H9 (cell line): ENCODE measurements at regions not wholly inside any gene's neighbourhood (a gene's known extent, or its start where the extent isn't known, plus 50 kb on each side); places are given as distances from the start of the nearest gene placed in this dataset.

Experiments used
- DNase-seq: peaks from one replicate; pipeline ENCODE4 v3.0.0-alpha.2; 2017
- H2AFZ ChIP-seq: one replicate; pipeline ENCODE4 v1.6.1; 2013; ENCODE audit warnings: mild to moderate bottlenecking, low read length, control low read depth, moderate library complexity
- H2AK5ac ChIP-seq: 2 replicates; pipeline ENCODE4 v1.6.1; 2013; ENCODE audit warnings: low read length, control low read depth, mixed read lengths; ENCODE audit not compliant: insufficient read length
- H2BK120ac ChIP-seq: one replicate; pipeline ENCODE4 v1.6.1; 2013; ENCODE audit warnings: low read depth, mild to moderate bottlenecking, low read length, control low read depth, inconsistent platforms; ENCODE audit not compliant: poor library complexity, severe bottlenecking
- H2BK12ac ChIP-seq: 2 replicates; pipeline ENCODE4 v1.6.1; 2013; ENCODE audit warnings: low read length, control low read depth, mixed read lengths, low read depth; ENCODE audit not compliant: insufficient read length
- H2BK15ac ChIP-seq: 2 replicates; pipeline ENCODE4 v1.6.1; 2013; ENCODE audit warnings: low read depth, low read length, control low read depth
- H2BK20ac ChIP-seq: one replicate; pipeline ENCODE4 v1.6.1; 2013; ENCODE audit warnings: low read depth, mild to moderate bottlenecking, low read length, control low read depth, inconsistent platforms; ENCODE audit not compliant: poor library complexity, severe bottlenecking
- H2BK5ac ChIP-seq: 2 replicates; pipeline ENCODE4 v1.6.1; 2013; ENCODE audit warnings: low read length, control low read depth, mixed read lengths; ENCODE audit not compliant: insufficient read length
- H3K14ac ChIP-seq: 2 replicates; pipeline ENCODE4 v1.6.1; 2013; ENCODE audit warnings: low read length, control low read depth; ENCODE audit not compliant: insufficient read depth
- H3K18ac ChIP-seq: 2 replicates; pipeline ENCODE4 v1.6.1; 2013; ENCODE audit warnings: low read depth, mild to moderate bottlenecking, mixed read lengths, low read length, control low read depth; ENCODE audit not compliant: insufficient read length
- H3K23ac ChIP-seq: 2 replicates; pipeline ENCODE4 v1.6.1; 2013; ENCODE audit warnings: low read length, control low read depth, mixed read lengths, low read depth; ENCODE audit not compliant: insufficient read length
- H3K23me2 ChIP-seq: 2 replicates; pipeline ENCODE4 v1.6.1; 2013; ENCODE audit warnings: low read depth, mild to moderate bottlenecking, mixed read lengths, low read length, control low read depth; ENCODE audit not compliant: insufficient read length, poor library complexity, severe bottlenecking
- H3K27ac ChIP-seq: 2 replicates; pipeline ENCODE4 v1.5.1; 2013; ENCODE audit warnings: low read length, control low read depth, mixed read lengths, low read depth; ENCODE audit not compliant: insufficient read length
- H3K27me3 ChIP-seq: 2 replicates; pipeline ENCODE4 v1.6.1; 2013; ENCODE audit warnings: low read length, control low read depth, inconsistent platforms; ENCODE audit not compliant: insufficient read depth
- H3K4ac ChIP-seq: 2 replicates; pipeline ENCODE4 v1.6.1; 2013; ENCODE audit warnings: low read depth, mild to moderate bottlenecking, control low read depth, inconsistent platforms, low read length, moderate library complexity
- H3K4me1 ChIP-seq: 2 replicates; pipeline ENCODE4 v1.6.1; 2013; ENCODE audit warnings: low read length, control low read depth, inconsistent platforms; ENCODE audit not compliant: insufficient read depth
- H3K4me2 ChIP-seq: 2 replicates; pipeline ENCODE4 v1.6.1; 2013; ENCODE audit warnings: low read length, control low read depth, mixed read lengths; ENCODE audit not compliant: insufficient read length, insufficient read depth
- H3K56ac ChIP-seq: 2 replicates; pipeline ENCODE4 v1.6.1; 2013; ENCODE audit warnings: low read depth, mild to moderate bottlenecking, mixed read lengths, low read length, control low read depth; ENCODE audit not compliant: insufficient read length
- H3K79me1 ChIP-seq: 2 replicates; pipeline ENCODE4 v1.6.1; 2013; ENCODE audit warnings: low read depth, mild to moderate bottlenecking, moderate library complexity, low read length, control low read depth, inconsistent platforms; ENCODE audit not compliant: insufficient read depth, poor library complexity, severe bottlenecking
- H3K79me2 ChIP-seq: 2 replicates; pipeline ENCODE4 v1.6.1; 2013; ENCODE audit warnings: low read length, control low read depth, inconsistent platforms; ENCODE audit not compliant: insufficient read depth
- H3K9ac ChIP-seq: 2 replicates; pipeline ENCODE4 v1.6.1; 2013; ENCODE audit warnings: low read length, control low read depth, mixed read lengths; ENCODE audit not compliant: insufficient read length; ENCODE audit errors: extremely low read depth
- H3K9me3 ChIP-seq: one replicate; pipeline ENCODE4 v1.6.1; 2013; ENCODE audit warnings: low read depth, low read length, inconsistent platforms; ENCODE audit not compliant: control insufficient read depth
- H3T11ph ChIP-seq: one replicate; pipeline ENCODE4 v1.6.1; 2013; ENCODE audit warnings: mild to moderate bottlenecking, low read length, control low read depth, inconsistent platforms
- H4K20me1 ChIP-seq: one replicate; pipeline ENCODE4 v1.6.1; 2013; ENCODE audit not compliant: control insufficient read depth, insufficient read length, insufficient read depth
- H4K5ac ChIP-seq: 2 replicates; pipeline ENCODE4 v1.6.1; 2013; ENCODE audit warnings: low read depth, mild to moderate bottlenecking, mixed read lengths, low read length, control low read depth; ENCODE audit not compliant: insufficient read length
- H4K8ac ChIP-seq: replicated peaks from 2 replicates; pipeline ENCODE4 v1.6.1; 2013; ENCODE audit warnings: low read length, control low read depth, mixed read lengths, low read depth; ENCODE audit not compliant: insufficient read length
- H4K91ac ChIP-seq: 2 replicates; pipeline ENCODE4 v1.6.1; 2013; ENCODE audit warnings: low read depth, mild to moderate bottlenecking, moderate library complexity, mixed read lengths, low read length, control low read depth; ENCODE audit not compliant: insufficient read length
- H3K27ac Mint-ChIP-seq, 3 experiments: 2 replicates in 2 of 3; 3 replicates in 1 of 3; pipeline ENCODE4 v1.8.0; 2020 to 2021; ENCODE audit warnings: mixed read lengths in 3 of 3, mild to moderate bottlenecking in 1 of 3, moderate library complexity in 1 of 3
- H3K27me3 Mint-ChIP-seq: 2 replicates; pipeline ENCODE4 v1.8.0; 2021; ENCODE audit warnings: low read depth, mild to moderate bottlenecking, moderate library complexity, mixed read lengths
- H3K36me3 Mint-ChIP-seq, 3 experiments: 2 replicates in 2 of 3; 3 replicates in 1 of 3; pipeline ENCODE4 v1.8.0; 2020 to 2021; ENCODE audit warnings: low read depth in 3 of 3, mixed read lengths in 3 of 3; ENCODE audit not compliant: insufficient read depth in 1 of 3
- H3K4me1 Mint-ChIP-seq, 2 experiments: 2 replicates each; pipeline ENCODE4 v1.8.0; 2020; ENCODE audit warnings: mixed read lengths in 2 of 2
- H3K4me3 Mint-ChIP-seq, 2 experiments: 2 replicates in 1 of 2; 3 replicates in 1 of 2; pipeline ENCODE4 v1.8.0; 2020 to 2021; ENCODE audit warnings: mild to moderate bottlenecking in 2 of 2, mixed read lengths in 2 of 2, moderate library complexity in 1 of 2
- H3K9me3 Mint-ChIP-seq, 2 experiments: 2 replicates in 1 of 2; 3 replicates in 1 of 2; pipeline ENCODE4 v1.8.0; 2020; ENCODE audit warnings: mild to moderate bottlenecking in 2 of 2, mixed read lengths in 2 of 2, moderate library complexity in 1 of 2
- CTCF ChIP-seq: fragments of 200-600 bp; sonication (generic); conservative IDR thresholded peaks from 3 replicates; pipeline ENCODE4 v1.8.0; 2021; ENCODE audit warnings: antibody characterized with exemption, mild to moderate bottlenecking
- WGBS: extraction: QIAGEN DNeasy Blood & Tissue Kit; methylation state at CpG from one replicate; pipeline ENCODE4 v1.1.7; 2013; ENCODE audit warnings: missing lambda C conversion rate, low lambda C conversion rate, mixed read lengths; ENCODE audit not compliant: insufficient read length; ENCODE audit errors: extremely low coverage; 5-methylcytosine and 5-hydroxymethylcytosine counted together

GRCh38 chr4:65747386-65747785, 77.1 kb upstream of the EPHA5 start:
- Histone ChIP-seq H3K18ac (no peak overlapping the region), H3K79me2 (no peaks in the 10 kb centered on the region), H2BK15ac (no peak overlapping the region), H2BK12ac (no peak overlapping the region), H3K4me2 (no peak overlapping the region), H2BK120ac (no peak overlapping the region), H3K27ac (no peak overlapping the region), H2BK20ac (no peak overlapping the region), H3K4ac (no peak overlapping the region), H3K14ac (no peak overlapping the region), H4K5ac (no peak overlapping the region), H3K56ac (no peak overlapping the region), H3T11ph (no peak overlapping the region), H3K9me3 (no peaks in the 10 kb centered on the region), H3K79me1 (no peaks in the 10 kb centered on the region), H3K23me2 (no peaks in the 10 kb centered on the region), H3K23ac (no peak overlapping the region), H3K9ac (no peak overlapping the region), H4K20me1 (no peaks in the 10 kb centered on the region), H2BK5ac (no peak overlapping the region), H4K91ac (no peak overlapping the region), H3K27me3 (no peaks in the 10 kb centered on the region), H2AK5ac (no peak overlapping the region), H4K8ac (no peak overlapping the region), H2AFZ (no peak overlapping the region), H3K4me1 (no peaks in the 10 kb centered on the region)
- H3K4me1 Mint-ChIP-seq: no peaks in the 10 kb centered on the region
- DNase-seq: no peak
- no CpG with 5 or more reads among the region's 2 CpGs for WGBS
- H3K9me3 Mint-ChIP-seq: no peaks in the 10 kb centered on the region
- no peak overlapping the region for H3K27ac Mint-ChIP-seq
- no peak for TF ChIP-seq CTCF
- no peaks in the 10 kb centered on the region for H3K36me3 Mint-ChIP-seq
- no peaks in the 10 kb centered on the region for H3K27me3 Mint-ChIP-seq
- no peak overlapping the region for H3K4me3 Mint-ChIP-seq
